Astrocyte of the cerebellum (primary cell): ENCODE measurements at regions not wholly inside any gene's neighbourhood (a gene's known extent, or its start where the extent isn't known, plus 50 kb on each side); places are given as distances from the start of the nearest gene placed in this dataset.
"Not testable (repeated sequence)": the region's sequence is repeated elsewhere in the genome, so short reads cannot be mapped to it uniquely, and the experiment has no call there.

ENCODE experiments used
- DNase-seq: peaks from one replicate; pipeline ENCODE4 v3.0.0-alpha.2; 2011; ENCODE audit warnings: low read depth
- H3K4me3 ChIP-seq: 2 replicates; pipeline ENCODE4 v1.5.1; 2011; ENCODE audit warnings: mild to moderate bottlenecking, low read depth, low read length, moderate library complexity
- CTCF ChIP-seq: IDR thresholded peaks from 2 replicates; pipeline ENCODE4 v1.5.1; 2012; ENCODE audit warnings: low read length, low read depth, moderate library complexity, mild to moderate bottlenecking; ENCODE audit errors: missing control alignments
- in situ Hi-C: cut with HindIII; loops from 2 replicates; pipeline ENCODE4 v1.10.0; 2017; ENCODE audit warnings: low sequenced_read_pairs

GRCh38 chr3:87828046-87828445 is 230.8 kb downstream of the CGGBP1 start:
- H3K4me3 ChIP-seq = no peak overlapping the region
- in situ Hi-C loops = no loop called here
- no peak for TF ChIP-seq CTCF
- DNase-seq = no peak

- in situ Hi-C loops = no loop called here
- no peak for TF ChIP-seq CTCF
Observed at GRCh38 chr3:87822563-87822962, 236.2 kb downstream of the CGGBP1 start.

DNA sequence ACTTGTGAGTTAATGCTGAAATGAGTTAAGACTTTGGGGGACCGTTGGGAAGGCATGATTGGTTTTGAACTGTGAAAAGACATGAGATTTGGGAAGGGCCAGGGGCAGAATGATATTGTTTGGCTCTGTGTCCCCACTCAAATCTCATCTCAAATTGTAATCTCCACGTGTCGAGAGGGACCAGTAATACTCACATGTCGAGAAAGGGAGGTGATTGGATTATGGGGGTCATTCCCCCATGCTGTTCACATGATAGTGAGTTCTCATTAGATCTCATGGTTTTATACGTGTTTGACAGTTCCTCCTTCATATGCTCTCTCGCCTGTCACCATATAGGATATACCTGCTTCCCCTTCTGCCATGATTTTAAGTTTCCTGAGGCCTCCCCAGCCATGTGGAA is 245.3 kb downstream of the CGGBP1 start:
- DNase-seq = not testable (repeated sequence)

More at GRCh38 chr3:87822563-87822962, 236.2 kb downstream of the CGGBP1 start:
- H3K4me3 ChIP-seq = no peak overlapping the region
- DNase-seq = no peak

DNA sequence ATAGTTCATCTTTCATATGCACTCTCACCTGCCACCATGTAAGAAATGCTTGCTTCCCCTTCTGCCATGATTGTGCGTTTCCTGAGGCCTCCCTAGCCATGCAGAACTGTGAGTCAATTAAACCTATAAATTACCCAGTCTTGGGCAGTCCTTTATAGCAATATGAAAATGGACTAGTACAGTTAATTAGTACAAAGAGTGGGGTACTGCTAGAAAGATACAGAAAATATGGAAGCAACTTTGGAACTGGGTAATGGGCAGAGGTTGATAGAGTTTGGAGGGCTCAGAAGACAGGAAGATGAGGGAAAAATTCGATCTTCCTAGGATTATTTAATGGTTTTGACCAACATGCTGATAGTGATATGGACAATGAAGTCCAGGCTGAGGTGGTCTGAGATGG is 246.9 kb downstream of the CGGBP1 start:
- no peak for TF ChIP-seq CTCF
- in situ Hi-C loops = no loop called here
- H3K4me3 ChIP-seq = no peak overlapping the region
- no peak for DNase-seq

More for the DNA sequence above, 245.3 kb downstream of the CGGBP1 start:
- in situ Hi-C loops, H3K4me3 ChIP-seq: not testable (repeated sequence)

DNA sequence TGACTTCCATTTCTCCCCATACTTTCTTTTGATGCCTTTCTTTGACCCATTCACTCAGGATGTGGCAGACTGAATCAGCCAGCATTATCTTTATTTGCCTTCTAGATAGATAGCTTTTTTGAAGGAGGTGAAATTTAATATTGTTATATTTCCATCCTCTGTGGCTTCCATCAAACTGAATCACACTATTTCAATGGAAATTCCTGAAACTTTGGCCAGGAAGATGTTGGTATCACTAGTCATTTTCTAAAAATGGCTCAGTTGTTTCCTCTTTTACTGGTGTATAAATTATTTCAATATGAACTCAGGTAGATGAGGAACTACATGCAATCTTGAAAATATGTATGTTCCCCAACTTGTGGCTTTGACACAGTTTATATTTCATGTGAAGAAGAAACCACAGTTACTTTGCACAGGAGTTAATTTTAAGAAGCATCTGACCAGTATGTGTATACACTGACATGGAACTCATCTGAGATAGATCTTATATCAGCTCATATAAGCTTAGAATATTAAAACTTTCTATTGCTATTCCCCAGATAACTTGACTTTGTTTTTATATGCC is 248.3 kb downstream of the CGGBP1 start:
- no peak overlapping the region for H3K4me3 ChIP-seq
- in situ Hi-C loops = no loop called here
- TF ChIP-seq CTCF = no peak
- no peak for DNase-seq

DNA sequence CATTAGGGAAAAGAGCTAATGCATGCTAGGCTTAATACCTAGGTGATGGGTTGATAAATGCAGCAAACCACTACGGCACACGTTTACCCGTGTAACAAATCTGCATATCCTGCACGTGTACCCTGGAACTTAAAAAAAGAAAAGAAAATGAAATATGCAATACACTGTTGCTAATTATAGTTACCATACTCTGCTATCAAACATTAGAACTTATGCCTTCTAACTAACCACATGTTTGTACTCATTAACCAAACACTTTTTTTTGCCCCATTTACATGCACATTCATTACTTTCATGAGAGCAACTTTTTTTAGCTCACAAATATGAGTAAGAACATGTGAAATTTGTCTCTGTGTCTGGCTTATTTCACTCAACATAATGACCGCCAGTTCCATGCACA is 253.1 kb downstream of the CGGBP1 start:
- TF ChIP-seq CTCF = no peak
- no peak overlapping the region for H3K4me3 ChIP-seq
- no peak for DNase-seq
- in situ Hi-C loops = no loop called here

DNA sequence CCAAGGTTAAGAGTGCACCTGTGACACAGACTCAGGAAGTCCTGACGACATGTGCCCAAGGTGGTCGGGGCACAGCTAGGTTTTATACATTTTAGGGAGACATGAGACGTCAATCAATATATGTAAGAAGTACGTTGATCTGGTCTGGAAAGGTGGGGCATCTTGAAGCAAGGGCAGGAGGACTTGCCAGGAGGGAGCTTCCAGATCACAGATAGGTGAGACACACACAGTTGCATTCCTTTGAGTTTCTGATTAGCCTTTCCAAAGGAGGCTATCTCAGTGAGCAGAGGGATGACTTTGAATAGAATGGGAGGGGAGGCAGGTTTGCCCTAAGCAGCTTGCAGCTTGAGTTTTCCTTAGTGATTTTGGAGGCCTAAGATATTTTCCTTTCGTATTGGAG is 257.4 kb downstream of the CGGBP1 start:
- no peak for DNase-seq
- in situ Hi-C loops = no loop called here
- TF ChIP-seq CTCF = no peak
- H3K4me3 ChIP-seq = no peak overlapping the region
